Hematopoietic multipotent progenitor cell treated with erythropoietin and hydrocortisone succinate and interleukin-3 and kit ligand, for 6 days (in vitro differentiated cells): ENCODE measurements at regions not wholly inside any gene's neighbourhood (a gene's known extent, or its start where the extent isn't known, plus 50 kb on each side); places are given as distances from the start of the nearest gene placed in this dataset.
"Not testable (repeated sequence)": the region's sequence is repeated elsewhere in the genome, so short reads cannot be mapped to it uniquely, and the experiment has no call there.

Source experiments
- DNase-seq: peaks from one replicate; pipeline ENCODE4 v3.0.0-alpha.2; 2015

- no peak for DNase-seq
These were observed 252.7 kb downstream of the SPRY1 start for GRCh38 chr4:123649250-123649644.

DNA sequence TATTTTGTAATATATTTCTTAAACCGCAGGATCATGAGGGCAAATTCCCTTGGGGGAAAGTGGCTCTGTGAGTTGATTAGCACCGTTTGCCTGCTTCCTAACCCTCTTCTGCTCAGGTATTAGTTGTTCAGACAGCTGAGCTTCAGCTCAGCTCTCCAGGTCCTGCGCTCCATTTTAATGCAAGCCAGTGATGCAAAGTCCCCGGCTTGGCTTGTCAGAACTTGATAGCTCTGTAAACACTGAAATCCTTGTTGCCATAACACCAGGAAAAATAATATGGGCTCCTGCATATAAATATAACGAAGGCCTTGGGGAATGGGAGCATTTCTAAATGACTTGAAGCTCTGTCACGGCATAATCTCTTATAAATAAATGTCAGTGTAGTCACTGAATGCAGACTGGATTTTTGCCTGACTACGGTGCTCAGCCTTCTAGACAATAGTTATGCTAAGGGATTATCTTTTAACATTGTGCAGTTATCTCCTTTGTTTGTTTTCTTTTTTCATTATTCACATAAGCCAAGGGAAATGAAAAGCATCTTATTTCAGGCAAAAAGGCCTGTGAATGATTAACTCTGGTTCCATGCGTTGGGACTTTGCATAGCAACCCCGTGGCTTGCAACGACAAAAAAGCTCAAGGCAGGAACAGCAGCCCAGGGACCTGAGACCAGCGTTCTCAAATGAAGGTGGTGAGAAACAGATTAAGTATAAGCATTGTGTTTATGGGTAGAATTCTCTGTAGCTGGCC is 253.2 kb downstream of the SPRY1 start:
- no peak for DNase-seq

DNA sequence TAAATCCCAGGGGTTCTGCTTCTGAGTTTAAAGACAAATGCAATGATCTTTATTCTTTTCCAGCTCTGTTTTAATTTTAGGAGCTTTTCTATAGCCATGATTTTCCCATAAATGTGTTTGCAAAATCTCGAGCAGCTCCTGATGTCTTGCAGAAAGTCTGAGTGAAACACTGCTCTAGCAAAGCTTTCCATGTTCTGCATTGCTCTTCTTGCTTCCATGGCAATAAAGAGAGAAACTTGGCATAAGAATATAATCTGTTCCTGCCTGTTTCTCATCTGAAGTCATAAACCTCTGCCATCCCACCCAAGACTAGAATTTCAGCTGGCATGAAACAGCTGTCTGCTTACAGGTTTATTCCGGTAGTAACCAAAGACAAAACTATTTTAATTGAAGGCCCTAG is 254.5 kb downstream of the SPRY1 start:
- no peak for DNase-seq

DNA sequence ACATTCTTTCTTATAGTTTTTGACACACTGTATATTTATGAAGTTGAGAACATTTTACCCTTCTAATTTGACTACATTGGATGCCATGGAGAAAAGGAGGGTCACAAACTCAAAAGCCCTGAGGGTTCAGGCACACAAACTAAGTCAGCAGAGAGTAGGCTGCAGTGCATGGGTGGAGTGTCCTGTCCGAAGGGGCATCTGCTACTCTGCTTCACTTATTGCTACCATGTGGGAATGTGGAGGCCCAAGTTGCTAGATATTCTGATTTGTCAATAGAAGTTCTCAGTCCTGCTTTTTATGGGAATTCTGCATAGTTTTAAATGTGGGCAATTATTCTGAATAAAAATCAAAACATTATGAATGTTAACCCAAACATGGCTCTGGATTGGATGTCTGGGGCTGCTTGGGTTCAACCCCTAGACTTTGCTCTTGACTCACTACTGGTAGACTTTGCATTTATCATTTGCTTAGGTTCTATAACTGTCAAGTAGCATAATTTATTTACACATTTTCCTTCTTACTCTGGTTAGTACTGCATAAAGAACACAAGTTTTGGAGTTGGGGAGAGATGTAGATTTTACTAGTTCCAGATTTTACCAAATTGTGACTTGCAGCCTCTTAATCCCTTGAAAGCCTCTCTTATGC is 255.1 kb downstream of the SPRY1 start:
- no peak for DNase-seq

DNA sequence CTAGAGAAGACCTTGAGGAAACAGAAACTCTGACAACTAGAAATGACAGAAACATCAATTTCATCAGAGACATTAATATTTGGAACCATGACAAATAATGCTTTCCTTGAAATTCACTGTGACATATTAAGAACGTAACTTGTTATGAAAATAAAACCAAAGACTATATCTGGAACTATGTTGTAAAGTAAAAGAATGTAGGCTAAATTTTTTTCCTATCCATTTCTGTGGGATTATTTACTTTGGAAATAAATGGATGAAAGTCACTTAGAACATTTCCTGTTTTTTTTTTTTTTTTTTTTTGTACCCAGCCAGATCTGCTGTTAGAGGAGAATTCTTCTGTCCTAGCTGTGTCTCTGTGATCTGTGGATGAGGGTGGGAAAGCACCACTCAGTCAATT is 255.9 kb downstream of the SPRY1 start:
- no peak for DNase-seq

- DNase-seq = no peak
These were observed 256.6 kb downstream of the SPRY1 start for GRCh38 chr4:123653236-123653635.

GRCh38 chr4:123656746-123657294 is 260.2 kb downstream of the SPRY1 start:
- DNase-seq = not testable (repeated sequence)

- DNase-seq = not testable (repeated sequence)
These were observed 261.0 kb downstream of the SPRY1 start for GRCh38 chr4:123657606-123658005.

DNA sequence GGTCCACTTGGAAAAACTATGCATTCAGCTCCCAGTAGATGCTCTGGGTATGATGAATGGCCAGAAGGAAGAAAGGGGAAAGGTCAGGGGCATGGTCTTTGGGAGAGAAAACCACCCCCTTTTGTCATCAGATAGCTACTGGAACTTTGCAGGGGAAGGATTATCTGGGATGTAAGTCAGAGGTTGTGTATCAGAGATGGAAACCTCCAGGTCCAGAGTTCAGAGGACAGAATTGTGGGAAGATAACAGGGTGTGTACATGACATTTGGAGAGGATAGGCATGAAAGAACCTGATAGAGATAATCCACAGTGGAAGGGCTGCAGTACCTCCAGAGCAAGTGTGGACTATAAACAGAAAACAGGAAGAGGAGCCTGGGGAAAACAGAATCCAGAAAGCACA is 262.7 kb downstream of the SPRY1 start:
- DNase-seq = no peak

DNA sequence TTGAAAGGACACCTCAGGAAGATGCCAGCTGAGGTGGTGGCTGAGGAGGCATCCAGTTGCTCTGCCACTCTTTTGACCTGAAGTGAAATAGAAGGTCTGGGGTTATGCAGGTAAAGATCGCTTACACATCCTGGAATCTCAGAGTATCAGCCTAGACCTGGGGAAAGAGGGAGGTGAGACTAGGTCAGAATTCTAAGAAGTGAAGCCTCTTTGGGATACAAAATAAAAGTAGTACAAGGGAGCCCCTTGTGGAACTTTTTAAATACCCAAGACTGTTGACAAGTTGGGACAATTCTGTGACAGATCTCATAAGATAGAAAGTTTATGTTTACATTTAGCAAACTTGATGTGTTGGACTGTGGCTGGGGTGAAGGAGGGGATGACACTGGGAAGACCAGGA is 263.1 kb downstream of the SPRY1 start:
- peak; percentile 69 for DNase-seq

- DNase-seq = peak; percentile 60
These were observed 264.6 kb downstream of the SPRY1 start for GRCh38 chr4:123661080-123661737.

- no peak for DNase-seq
These were observed 266.2 kb downstream of the SPRY1 start for GRCh38 chr4:123662827-123663226.

- DNase-seq = no peak
These were observed 269.9 kb downstream of the SPRY1 start for GRCh38 chr4:123666486-123666885.

DNA sequence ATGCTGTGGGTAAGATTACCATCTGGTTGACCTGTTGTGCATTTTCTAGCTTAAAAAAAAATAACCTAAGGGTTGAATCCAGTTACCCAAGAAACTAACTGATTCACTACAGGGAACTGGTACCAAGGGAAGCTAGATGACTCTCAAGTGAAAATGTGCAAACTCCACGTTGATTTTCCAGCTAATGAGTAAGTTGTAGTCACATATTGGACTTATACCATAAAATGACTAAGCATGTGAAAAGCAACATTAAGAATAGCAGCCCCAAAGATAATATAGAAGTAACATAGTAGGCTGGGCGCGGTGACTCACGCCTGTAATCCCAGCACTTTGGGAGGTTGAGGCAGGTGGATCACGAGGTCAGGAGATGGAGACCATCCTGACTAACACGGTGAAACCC is 270.9 kb downstream of the SPRY1 start:
- DNase-seq = no peak

- no peak for DNase-seq
These were observed 271.4 kb downstream of the SPRY1 start for GRCh38 chr4:123667991-123668390.

GRCh38 chr4:123671636-123672404 is 275.2 kb downstream of the SPRY1 start:
- DNase-seq = no peak

DNA sequence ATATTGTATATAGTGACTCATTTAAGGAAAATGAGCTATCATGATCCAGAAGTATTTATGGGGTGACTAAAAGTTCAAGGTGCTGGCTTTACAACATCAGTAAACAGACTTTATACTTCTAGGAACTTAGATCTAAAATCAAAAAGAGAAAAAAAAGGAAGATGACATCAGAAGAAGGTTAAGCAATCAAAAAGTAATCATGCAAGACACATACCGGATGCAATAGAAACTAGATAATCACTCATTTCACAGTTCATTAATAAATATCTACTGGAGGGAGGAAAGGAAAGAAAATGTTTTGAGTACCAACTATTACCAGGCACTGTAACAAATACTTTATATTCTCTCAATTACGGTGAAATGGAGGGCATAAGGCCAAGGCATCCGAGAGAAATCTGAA is 276.4 kb downstream of the SPRY1 start:
- DNase-seq = peak; percentile 42

DNA sequence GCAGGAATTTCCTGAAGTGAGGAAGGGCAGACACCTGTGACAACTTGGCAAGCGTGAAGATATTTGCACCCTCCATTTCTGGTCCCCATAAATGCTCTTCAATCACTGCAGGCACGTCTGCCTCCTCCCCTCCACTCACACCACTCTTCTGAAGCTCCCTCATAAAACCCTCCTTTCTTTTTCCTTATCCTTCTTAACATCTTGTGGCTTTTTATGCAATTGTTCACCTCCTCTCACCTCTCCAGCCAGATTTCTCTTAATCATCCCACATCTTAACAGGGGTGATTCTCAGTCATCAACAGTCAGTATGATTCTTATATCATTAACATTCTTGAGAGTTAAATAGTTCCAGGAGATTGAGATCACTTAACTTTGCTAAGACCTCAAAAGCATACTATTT is 277.4 kb downstream of the SPRY1 start:
- DNase-seq = no peak

- no peak for DNase-seq
These were observed 278.3 kb downstream of the SPRY1 start for GRCh38 chr4:123674762-123675465.

GRCh38 chr4:123675567-123675966 is 279.0 kb downstream of the SPRY1 start:
- no peak for DNase-seq

GRCh38 chr4:123676071-123676889 is 279.7 kb downstream of the SPRY1 start:
- no peak for DNase-seq

- DNase-seq = no peak
These were observed 280.3 kb downstream of the SPRY1 start for GRCh38 chr4:123676890-123677229.
